ENCODE measurements at regions not wholly inside any gene's neighbourhood (a gene's known extent, or its start where the extent isn't known, plus 50 kb on each side); places are given as distances from the start of the nearest gene placed in this dataset.

DNA sequence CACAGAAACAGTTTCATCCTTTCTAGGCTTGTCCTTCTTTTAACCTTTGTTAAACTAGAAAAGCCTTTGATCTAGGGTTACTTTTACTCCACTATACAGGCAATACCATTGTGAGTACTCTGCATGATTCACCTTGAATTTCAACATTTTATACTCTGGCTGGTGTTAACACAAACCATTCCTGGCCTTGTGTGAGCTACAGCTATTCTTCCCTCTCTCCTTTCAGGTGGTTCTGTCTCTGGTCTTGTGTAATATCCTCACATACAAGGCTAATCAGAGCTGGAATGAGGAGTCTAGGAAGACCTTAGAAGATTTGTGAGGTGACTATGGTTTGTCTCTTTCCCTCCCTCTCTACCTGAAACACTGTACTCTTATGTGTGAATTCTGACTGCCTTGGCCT is 837.4 kb upstream of the USP15 start:
- Histone ChIP-seq H2BK5ac (ENCODE audit: low read depth, low read length) (no peak overlapping the region), H3K4me2 (ENCODE audit: insufficient read depth in 1 of 2, low read depth in 2 of 2, low read length in 2 of 2) (no peak overlapping the region), H4K8ac (ENCODE audit: extremely low read depth, insufficient read depth, low read length) (no peak overlapping the region), H2AK5ac (ENCODE audit: low read depth, low read length) (no peak overlapping the region), H3K14ac (ENCODE audit: insufficient read length) (no peak overlapping the region), H2BK12ac (ENCODE audit: low read depth, low read length) (no peak overlapping the region), H4K91ac (replicated peaks; ENCODE audit: insufficient read length, low read length) (no peak overlapping the region), H3K9ac (replicated peaks in 1 of 4; ENCODE audit: extremely low read depth in 1 of 4, low read depth in 3 of 4, low read length in 3 of 4) (no peak overlapping the region), H3K79me1 (ENCODE audit: low read depth, low read length) (no peaks in the 10 kb centered on the region), H4K5ac (ENCODE audit: insufficient read length, low read depth, low read length) (no peak overlapping the region), H2BK20ac (ENCODE audit: low read length) (no peak overlapping the region), H3K79me2 (ENCODE audit: control insufficient read depth in 1 of 2, insufficient read depth in 2 of 2, low read length in 2 of 2) (no peaks in the 10 kb centered on the region), H2BK15ac (ENCODE audit: low read length) (no peak overlapping the region), H3K9me3 (ENCODE audit: insufficient read depth in 2 of 2, low read depth in 1 of 2, low read length in 1 of 2) (peaks cover 0 to 12% of the 10 kb centered on the region in 2 experiments; a peak in 2 of 4 replicates), H3K4ac (replicated peaks; ENCODE audit: insufficient read length, low read depth, low read length) (no peak overlapping the region), H3K36me3 (ENCODE audit: control insufficient read depth in 2 of 4, insufficient read depth in 4 of 4, low read length in 3 of 4) (no peaks in the 10 kb centered on the region), H3K4me1 (replicated peaks in 1 of 4; ENCODE audit: control insufficient read depth in 3 of 4, insufficient read depth in 4 of 4, low read length in 3 of 4) (no peaks in the 10 kb centered on the region), H4K20me1 (replicated peaks in 1 of 2; ENCODE audit: control insufficient read depth in 1 of 2, insufficient read depth in 2 of 2, low read length in 2 of 2) (peaks cover 0 to 1% of the 10 kb centered on the region in 2 experiments), H3K4me3 (ENCODE audit: extremely low read depth in 1 of 4, insufficient read depth in 2 of 4, low read depth in 3 of 4, low read length in 4 of 4) (no peak overlapping the region), H3K56ac (replicated peaks; ENCODE audit: insufficient read length, low read depth, low read length) (no peak overlapping the region), H2BK120ac (replicated peaks; ENCODE audit: low read depth, low read length) (no peak overlapping the region), H3K23ac (ENCODE audit: insufficient read length) (no peak overlapping the region), H3K23me2 (ENCODE audit: low read depth, low read length) (no peaks in the 10 kb centered on the region), H3K27me3 (replicated peaks in 1 of 4; ENCODE audit: control insufficient read depth in 3 of 4, extremely low read depth in 1 of 4, insufficient read depth in 3 of 4, low read length in 3 of 4) (no peaks in the 10 kb centered on the region), H2AFZ (ENCODE audit: low read length) (no peak overlapping the region), H3K18ac (ENCODE audit: extremely low read depth, low read length) (no peak overlapping the region), H3K27ac (ENCODE audit: low read depth, low read length) (no peak overlapping the region)
- DNase-seq (ENCODE audit: low read depth in 1 of 2, low spot score in 2 of 2) (no peak), FAIRE-seq (no peak)
- POLR2A ChIA-PET (ENCODE audit: partially characterized antibody), result no interaction called here
- CTCF ChIA-PET (ENCODE audit: partially characterized antibody), result interaction anchor here (0.5 kb wide), 1 partner anchor 715 kb away, joined by 3 read pairs; no protein-coding TSS in a partner anchor
- TF ChIP-seq, protein P1, sequence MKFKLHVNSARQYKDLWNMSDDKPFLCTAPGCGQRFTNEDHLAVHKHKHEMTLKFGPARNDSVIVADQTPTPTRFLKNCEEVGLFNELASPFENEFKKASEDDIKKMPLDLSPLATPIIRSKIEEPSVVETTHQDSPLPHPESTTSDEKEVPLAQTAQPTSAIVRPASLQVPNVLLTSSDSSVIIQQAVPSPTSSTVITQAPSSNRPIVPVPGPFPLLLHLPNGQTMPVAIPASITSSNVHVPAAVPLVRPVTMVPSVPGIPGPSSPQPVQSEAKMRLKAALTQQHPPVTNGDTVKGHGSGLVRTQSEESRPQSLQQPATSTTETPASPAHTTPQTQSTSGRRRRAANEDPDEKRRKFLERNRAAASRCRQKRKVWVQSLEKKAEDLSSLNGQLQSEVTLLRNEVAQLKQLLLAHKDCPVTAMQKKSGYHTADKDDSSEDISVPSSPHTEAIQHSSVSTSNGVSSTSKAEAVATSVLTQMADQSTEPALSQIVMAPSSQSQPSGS (IDR thresholded peaks at IDR 0.05; ENCODE audit: low read length), result no peak
- TF ChIP-seq EP300 (IDR thresholded peaks at IDR 0.05; ENCODE audit: borderline replicate concordance in 1 of 2, low read depth in 2 of 2, low read length in 2 of 2) (no peak), TAF7 (optimal IDR thresholded peaks at IDR 0.05; ENCODE audit: borderline replicate concordance, low read depth, low read length) (no peak), TAF1 (IDR thresholded peaks at IDR 0.05; ENCODE audit: low read depth, low read length) (no peak), MAFK (IDR thresholded peaks at IDR 0.05; ENCODE audit: low read depth, low read length) (no peak), NANOG (IDR thresholded peaks at IDR 0.05; ENCODE audit: insufficient read depth, low read depth, low read length, poor library complexity, severe bottlenecking) (no peak), KDM1A (IDR thresholded peaks at IDR 0.05; ENCODE audit: borderline replicate concordance, low read length) (no peak), NRF1 (IDR thresholded peaks at IDR 0.05; ENCODE audit: low read depth, low read length) (no peak), POLR2A (IDR thresholded peaks at IDR 0.05; ENCODE audit: control extremely low read depth in 1 of 2, low read depth in 2 of 2, low read length in 2 of 2) (no peak), TBP (IDR thresholded peaks at IDR 0.05; ENCODE audit: low read depth, low read length) (no peak), SIX5 (IDR thresholded peaks at IDR 0.05; ENCODE audit: low read depth, low read length) (no peak), POU5F1 (IDR thresholded peaks at IDR 0.05; ENCODE audit: low read depth, low read length) (no peak), SIN3A (conservative IDR thresholded peaks at IDR 0.05 in 1 of 2, IDR thresholded peaks at IDR 0.05 in 1 of 2; ENCODE audit: low read depth in 1 of 2, low read length in 2 of 2) (no peak)
- TF ChIP-seq, protein P2, sequence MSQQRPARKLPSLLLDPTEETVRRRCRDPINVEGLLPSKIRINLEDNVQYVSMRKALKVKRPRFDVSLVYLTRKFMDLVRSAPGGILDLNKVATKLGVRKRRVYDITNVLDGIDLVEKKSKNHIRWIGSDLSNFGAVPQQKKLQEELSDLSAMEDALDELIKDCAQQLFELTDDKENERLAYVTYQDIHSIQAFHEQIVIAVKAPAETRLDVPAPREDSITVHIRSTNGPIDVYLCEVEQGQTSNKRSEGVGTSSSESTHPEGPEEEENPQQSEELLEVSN (IDR thresholded peaks at IDR 0.05), result no peak
